Sigmoid colon (tissue), 4 donors: ENCODE measurements at regions not wholly inside any gene's neighbourhood (a gene's known extent, or its start where the extent isn't known, plus 50 kb on each side); places are given as distances from the start of the nearest gene placed in this dataset.

Source experiments
- POLR2A ChIP-seq, 2 donors: fragments of 450-650 bp; IDR thresholded peaks; one replicate each; pipeline ENCODE4 v1.6.1; 2016; ENCODE audit warnings: antibody characterized with exemption in 2 of 2, mild to moderate bottlenecking in 2 of 2, moderate library complexity in 2 of 2
- POLR2AphosphoS5 ChIP-seq, 4 donors: sonication (generic); formaldehyde crosslinking; IDR thresholded peaks; one replicate each; pipeline ENCODE4 v1.6.1; 2017; ENCODE audit warnings: antibody characterized with exemption in 4 of 4
- TF ChIP-seq, protein P1 (sequence below), 4 experiments: fragments of 450-650 bp in 3 of 4; fragments of 200-600 bp in 1 of 4; IDR thresholded peaks; one replicate each; pipeline ENCODE4 v1.5.1; 2016 to 2019; ENCODE audit warnings: antibody characterized with exemption in 4 of 4, mild to moderate bottlenecking in 3 of 4, moderate library complexity in 2 of 4

DNA sequence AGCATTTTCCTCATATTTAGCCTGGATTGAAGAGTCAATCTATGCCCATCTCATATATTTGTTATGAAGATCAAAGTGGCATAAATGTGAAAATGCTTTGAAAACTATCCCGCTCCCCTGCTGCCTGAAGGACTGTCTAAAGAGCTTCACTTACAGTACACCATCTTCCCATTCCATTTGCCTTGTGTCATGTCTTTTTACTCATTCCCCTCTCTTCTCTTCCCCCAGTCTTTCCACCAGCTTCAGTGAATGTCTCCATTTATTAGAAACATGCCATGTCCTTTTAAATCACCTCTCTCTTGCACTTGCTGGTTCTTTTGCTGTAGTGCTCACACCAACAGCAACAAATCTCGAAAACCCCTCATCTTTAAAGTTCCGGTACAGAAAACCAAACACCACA is 192.7 kb upstream of the SGCD start:
- TF ChIP-seq, protein P1, sequence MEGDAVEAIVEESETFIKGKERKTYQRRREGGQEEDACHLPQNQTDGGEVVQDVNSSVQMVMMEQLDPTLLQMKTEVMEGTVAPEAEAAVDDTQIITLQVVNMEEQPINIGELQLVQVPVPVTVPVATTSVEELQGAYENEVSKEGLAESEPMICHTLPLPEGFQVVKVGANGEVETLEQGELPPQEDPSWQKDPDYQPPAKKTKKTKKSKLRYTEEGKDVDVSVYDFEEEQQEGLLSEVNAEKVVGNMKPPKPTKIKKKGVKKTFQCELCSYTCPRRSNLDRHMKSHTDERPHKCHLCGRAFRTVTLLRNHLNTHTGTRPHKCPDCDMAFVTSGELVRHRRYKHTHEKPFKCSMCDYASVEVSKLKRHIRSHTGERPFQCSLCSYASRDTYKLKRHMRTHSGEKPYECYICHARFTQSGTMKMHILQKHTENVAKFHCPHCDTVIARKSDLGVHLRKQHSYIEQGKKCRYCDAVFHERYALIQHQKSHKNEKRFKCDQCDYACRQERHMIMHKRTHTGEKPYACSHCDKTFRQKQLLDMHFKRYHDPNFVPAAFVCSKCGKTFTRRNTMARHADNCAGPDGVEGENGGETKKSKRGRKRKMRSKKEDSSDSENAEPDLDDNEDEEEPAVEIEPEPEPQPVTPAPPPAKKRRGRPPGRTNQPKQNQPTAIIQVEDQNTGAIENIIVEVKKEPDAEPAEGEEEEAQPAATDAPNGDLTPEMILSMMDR (IDR thresholded peaks at IDR 0.05) = no peak
- TF ChIP-seq POLR2A (IDR thresholded peaks at IDR 0.05) (no peak), POLR2AphosphoS5 (IDR thresholded peaks at IDR 0.05) (no peak)
